Loucy (cell line): ENCODE measurements at regions not wholly inside any gene's neighbourhood (a gene's known extent, or its start where the extent isn't known, plus 50 kb on each side); places are given as distances from the start of the nearest gene placed in this dataset.

Experiments used
- EZH2phosphoT487 ChIP-seq: fragments of 200-600 bp; IDR thresholded peaks from 2 replicates; pipeline ENCODE4 v1.6.1; 2018; ENCODE audit warnings: antibody characterized with exemption, mild to moderate bottlenecking, moderate library complexity, borderline replicate concordance
- TF ChIP-seq, protein P1 (sequence below): fragments of 200-600 bp; sonication (generic); conservative IDR thresholded peaks from 2 replicates; pipeline ENCODE4 v1.5.1; 2014; ENCODE audit warnings: mild to moderate bottlenecking, antibody characterized with exemption, low read length

DNA sequence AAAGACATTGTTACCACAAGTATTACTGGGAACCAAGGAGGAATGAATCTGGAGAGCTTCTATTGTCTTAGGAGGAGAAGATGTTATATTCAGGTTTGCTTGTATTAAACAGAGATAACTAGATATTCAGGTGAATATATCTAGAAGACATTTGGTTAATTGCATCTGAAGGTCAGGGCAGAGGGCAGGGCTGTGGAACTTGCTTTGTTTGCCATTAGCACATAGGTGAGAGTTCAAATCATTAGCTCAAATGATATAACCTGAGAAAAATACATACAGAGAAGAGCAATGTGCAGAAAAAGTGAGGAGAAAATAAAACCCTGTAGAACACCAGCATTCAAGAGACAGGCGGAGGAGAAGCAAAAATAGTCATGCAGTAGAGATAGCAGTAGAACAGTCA lies 116.8 kb downstream of the DNAJB9 start:
- TF ChIP-seq, protein P1, sequence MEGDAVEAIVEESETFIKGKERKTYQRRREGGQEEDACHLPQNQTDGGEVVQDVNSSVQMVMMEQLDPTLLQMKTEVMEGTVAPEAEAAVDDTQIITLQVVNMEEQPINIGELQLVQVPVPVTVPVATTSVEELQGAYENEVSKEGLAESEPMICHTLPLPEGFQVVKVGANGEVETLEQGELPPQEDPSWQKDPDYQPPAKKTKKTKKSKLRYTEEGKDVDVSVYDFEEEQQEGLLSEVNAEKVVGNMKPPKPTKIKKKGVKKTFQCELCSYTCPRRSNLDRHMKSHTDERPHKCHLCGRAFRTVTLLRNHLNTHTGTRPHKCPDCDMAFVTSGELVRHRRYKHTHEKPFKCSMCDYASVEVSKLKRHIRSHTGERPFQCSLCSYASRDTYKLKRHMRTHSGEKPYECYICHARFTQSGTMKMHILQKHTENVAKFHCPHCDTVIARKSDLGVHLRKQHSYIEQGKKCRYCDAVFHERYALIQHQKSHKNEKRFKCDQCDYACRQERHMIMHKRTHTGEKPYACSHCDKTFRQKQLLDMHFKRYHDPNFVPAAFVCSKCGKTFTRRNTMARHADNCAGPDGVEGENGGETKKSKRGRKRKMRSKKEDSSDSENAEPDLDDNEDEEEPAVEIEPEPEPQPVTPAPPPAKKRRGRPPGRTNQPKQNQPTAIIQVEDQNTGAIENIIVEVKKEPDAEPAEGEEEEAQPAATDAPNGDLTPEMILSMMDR = no peak
- TF ChIP-seq EZH2phosphoT487 = no peak
